ENCODE measurements at regions not wholly inside any gene's neighbourhood (a gene's known extent, or its start where the extent isn't known, plus 50 kb on each side); places are given as distances from the start of the nearest gene placed in this dataset.

- TF ChIP-seq CTCF (IDR thresholded peaks at IDR 0.05), result no peak
- TF ChIP-seq POLR2A (IDR thresholded peaks at IDR 0.05), result no peak
These were observed 939.8 kb downstream of the GLUD2 start for GRCh38 chrX:121987163-121987562.

All from testis (tissue), 2 donors.